Uterus (tissue), 3 donors: ENCODE measurements at regions not wholly inside any gene's neighbourhood (a gene's known extent, or its start where the extent isn't known, plus 50 kb on each side); places are given as distances from the start of the nearest gene placed in this dataset.

Source experiments
- DNase-seq, 2 donors: peaks; one replicate each; pipeline ENCODE4 v3.0.0-alpha.2; 2019 to 2020
- H3K27ac ChIP-seq, 2 donors: fragments of 200-600 bp; sonication (generic); 1 replicate in 1 of 2; 2 replicates in 1 of 2; pipeline ENCODE4 v1.5.1; 2016 to 2018
- H3K27me3 ChIP-seq, 2 donors: fragments of 200-600 bp; sonication (generic); one replicate each; pipeline ENCODE4 v1.5.1; 2018 to 2019; ENCODE audit warnings: control low read depth in 1 of 2
- H3K36me3 ChIP-seq, 2 donors: fragments of 200-600 bp; sonication (generic); one replicate each; pipeline ENCODE4 v1.5.1; 2019; ENCODE audit warnings: control low read depth in 1 of 2
- H3K4me1 ChIP-seq, 2 donors: fragments of 200-600 bp; sonication (generic); one replicate each; pipeline ENCODE4 v1.5.1; 2018 to 2019; ENCODE audit warnings: control low read depth in 1 of 2
- H3K4me3 ChIP-seq, 2 donors: fragments of 200-600 bp; sonication (generic); 1 replicate in 1 of 2; 2 replicates in 1 of 2; pipeline ENCODE4 v1.5.1; 2018 to 2019; ENCODE audit warnings: mild to moderate bottlenecking in 1 of 2
- H3K9me3 ChIP-seq, 2 donors: fragments of 200-600 bp; sonication (generic); one replicate each; pipeline ENCODE4 v1.5.1; 2019; ENCODE audit warnings: control low read depth in 1 of 2
- POLR2A ChIP-seq, 2 donors: fragments of 450-650 bp; IDR thresholded peaks; one replicate each; pipeline ENCODE4 v1.6.1; 2016; ENCODE audit warnings: antibody characterized with exemption in 2 of 2, mild to moderate bottlenecking in 1 of 2, moderate library complexity in 1 of 2
- intact Hi-C: fragments of 100-400 bp; cut with DNase I; formaldehyde crosslinking; loops from one replicate; pipeline ENCODE4 v1.15.1; 2023; ENCODE audit warnings: low total_unique reads
- TF ChIP-seq, protein P1 (sequence below), 4 experiments: fragments of 200-600 bp in 2 of 4; fragments of 450-650 bp in 2 of 4; sonication (generic) in 2 of 4; IDR thresholded peaks; one replicate each; pipeline ENCODE4 v1.5.1; 2016 to 2019; ENCODE audit warnings: antibody characterized with exemption in 4 of 4, mild to moderate bottlenecking in 2 of 4, moderate library complexity in 1 of 4
- donor health status: DM: yes; HTN: yes; CAD: no.

- H3K4me1 ChIP-seq, result no peaks in the 10 kb centered on the region
- H3K27ac ChIP-seq, result no peak overlapping the region
- H3K27me3 ChIP-seq, result no peaks in the 10 kb centered on the region
- no peak overlapping the region for H3K4me3 ChIP-seq
- H3K9me3 ChIP-seq, result no peaks in the 10 kb centered on the region
- DNase-seq, result no peak
- no peaks in the 10 kb centered on the region for H3K36me3 ChIP-seq
- no peak for TF ChIP-seq POLR2A (IDR thresholded peaks at IDR 0.05)
- TF ChIP-seq, protein P1, sequence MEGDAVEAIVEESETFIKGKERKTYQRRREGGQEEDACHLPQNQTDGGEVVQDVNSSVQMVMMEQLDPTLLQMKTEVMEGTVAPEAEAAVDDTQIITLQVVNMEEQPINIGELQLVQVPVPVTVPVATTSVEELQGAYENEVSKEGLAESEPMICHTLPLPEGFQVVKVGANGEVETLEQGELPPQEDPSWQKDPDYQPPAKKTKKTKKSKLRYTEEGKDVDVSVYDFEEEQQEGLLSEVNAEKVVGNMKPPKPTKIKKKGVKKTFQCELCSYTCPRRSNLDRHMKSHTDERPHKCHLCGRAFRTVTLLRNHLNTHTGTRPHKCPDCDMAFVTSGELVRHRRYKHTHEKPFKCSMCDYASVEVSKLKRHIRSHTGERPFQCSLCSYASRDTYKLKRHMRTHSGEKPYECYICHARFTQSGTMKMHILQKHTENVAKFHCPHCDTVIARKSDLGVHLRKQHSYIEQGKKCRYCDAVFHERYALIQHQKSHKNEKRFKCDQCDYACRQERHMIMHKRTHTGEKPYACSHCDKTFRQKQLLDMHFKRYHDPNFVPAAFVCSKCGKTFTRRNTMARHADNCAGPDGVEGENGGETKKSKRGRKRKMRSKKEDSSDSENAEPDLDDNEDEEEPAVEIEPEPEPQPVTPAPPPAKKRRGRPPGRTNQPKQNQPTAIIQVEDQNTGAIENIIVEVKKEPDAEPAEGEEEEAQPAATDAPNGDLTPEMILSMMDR (IDR thresholded peaks at IDR 0.05), result no peak
- intact Hi-C loops, result no loop called here
Observed at GRCh38 chr2:240277807-240278522, 137.5 kb upstream of the OTOS start.

GRCh38 chr2:240278661-240279060 lies 138.2 kb upstream of the OTOS start:
- Histone ChIP-seq H3K4me3 (no peak overlapping the region), H3K27me3 (no peaks in the 10 kb centered on the region), H3K4me1 (no peaks in the 10 kb centered on the region), H3K9me3 (no peaks in the 10 kb centered on the region), H3K27ac (no peak overlapping the region), H3K36me3 (no peaks in the 10 kb centered on the region)
- TF ChIP-seq POLR2A (IDR thresholded peaks at IDR 0.05), result no peak
- TF ChIP-seq, protein P1 (IDR thresholded peaks at IDR 0.05), result no peak
- intact Hi-C loops, result no loop called here
- DNase-seq, result no peak

DNA sequence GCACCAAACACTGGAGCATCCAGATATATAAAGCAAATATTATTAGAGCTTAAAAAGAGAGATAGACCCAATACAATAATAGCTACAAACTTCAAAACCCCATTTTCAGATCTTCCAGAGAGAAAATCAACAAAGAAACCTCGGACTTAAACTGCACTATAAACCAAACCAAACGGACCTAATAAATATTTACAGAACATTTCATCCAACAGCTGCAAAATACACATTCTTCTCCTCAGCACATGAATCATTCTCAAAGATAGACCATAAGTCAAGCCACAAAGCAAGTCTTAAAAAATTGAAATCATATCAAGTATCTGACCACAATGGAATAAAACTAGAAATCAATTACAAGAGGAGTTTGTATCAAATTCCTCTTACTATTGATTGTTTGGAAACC lies 140.2 kb upstream of the OTOS start:
- TF ChIP-seq POLR2A (IDR thresholded peaks at IDR 0.05), result no peak
- TF ChIP-seq, protein P1 (IDR thresholded peaks at IDR 0.05), result no peak
- intact Hi-C loops, result no loop called here
- Histone ChIP-seq H3K4me3 (no peak overlapping the region), H3K27me3 (no peaks in the 10 kb centered on the region), H3K27ac (no peak overlapping the region), H3K4me1 (no peaks in the 10 kb centered on the region), H3K36me3 (no peaks in the 10 kb centered on the region), H3K9me3 (no peaks in the 10 kb centered on the region)
- no peak for DNase-seq

GRCh38 chr2:240284503-240285259 lies 144.2 kb upstream of the OTOS start:
- Histone ChIP-seq H3K27me3 (no peaks in the 10 kb centered on the region), H3K36me3 (no peaks in the 10 kb centered on the region), H3K4me1 (no peaks in the 10 kb centered on the region), H3K4me3 (no peak overlapping the region), H3K27ac (no peak overlapping the region), H3K9me3 (no peaks in the 10 kb centered on the region)
- no peak for TF ChIP-seq POLR2A (IDR thresholded peaks at IDR 0.05)
- TF ChIP-seq, protein P1 (IDR thresholded peaks at IDR 0.05), result no peak
- DNase-seq, result no peak
- intact Hi-C loops, result no loop called here

DNA sequence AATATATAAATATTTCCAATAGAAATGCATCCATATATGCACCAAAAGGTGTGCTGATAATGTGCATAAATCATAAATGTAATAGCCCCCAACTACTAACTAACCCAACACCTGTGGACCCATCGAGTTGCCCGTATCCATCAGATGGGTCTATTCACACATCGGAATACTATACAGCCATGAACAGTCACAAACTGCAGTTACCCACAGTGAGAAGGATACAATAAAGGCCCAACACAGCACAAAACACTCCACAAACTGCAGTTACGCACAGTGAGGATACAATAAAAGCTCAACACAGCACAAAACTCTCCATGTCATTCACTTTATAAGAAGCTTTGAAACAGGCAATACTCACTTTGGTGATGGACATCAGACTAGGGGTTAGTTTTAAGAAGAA lies 145.3 kb upstream of the OTOS start:
- H3K36me3 ChIP-seq, result no peaks in the 10 kb centered on the region
- TF ChIP-seq POLR2A (IDR thresholded peaks at IDR 0.05), result no peak
- TF ChIP-seq, protein P1 (IDR thresholded peaks at IDR 0.05), result no peak
- no peaks in the 10 kb centered on the region for H3K4me1 ChIP-seq
- no peak for DNase-seq
- no peak overlapping the region for H3K27ac ChIP-seq
- intact Hi-C loops, result no loop called here
- H3K9me3 ChIP-seq, result no peaks in the 10 kb centered on the region
- no peak overlapping the region for H3K4me3 ChIP-seq
- H3K27me3 ChIP-seq, result no peaks in the 10 kb centered on the region
